ENCODE measurements at regions not wholly inside any gene's neighbourhood (a gene's known extent, or its start where the extent isn't known, plus 50 kb on each side); places are given as distances from the start of the nearest gene placed in this dataset.

DNA sequence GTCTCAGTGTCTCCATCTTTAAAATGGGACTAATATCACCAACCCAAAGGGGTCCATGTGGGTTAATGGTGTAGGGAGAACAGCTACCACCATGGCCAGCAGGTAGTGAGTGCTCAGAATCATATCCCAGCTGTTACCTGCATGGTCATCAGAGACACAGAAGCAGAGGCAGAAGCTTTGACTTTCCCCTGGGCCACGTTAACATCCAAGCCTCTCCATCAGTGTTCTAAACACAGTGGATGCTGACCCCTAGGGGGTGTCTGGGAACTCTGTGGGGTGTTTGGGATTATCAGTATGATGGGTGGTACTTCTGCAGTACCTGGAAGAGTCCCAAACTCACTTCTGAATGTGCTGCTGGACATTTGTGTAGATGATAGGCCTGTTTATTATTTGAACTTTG lies 93.6 kb downstream of the GYPC start:
- no peak overlapping the region for H3K9ac ChIP-seq (ENCODE audit: insufficient read depth, low read length, poor library complexity, severe bottlenecking)
- H3K4me3 Mint-ChIP-seq: no peak overlapping the region
- no peaks in the 10 kb centered on the region for H3K27me3 Mint-ChIP-seq (ENCODE audit: low read depth in 3 of 3)
- H3K36me3 ChIP-seq (replicated peaks in 1 of 2; ENCODE audit: control insufficient read depth in 1 of 2, insufficient read depth in 2 of 2, low read length in 2 of 2): no peaks in the 10 kb centered on the region
- no peak overlapping the region for H3K4me3 ChIP-seq (replicated peaks in 1 of 3; ENCODE audit: low read depth in 2 of 3, low read length in 3 of 3)
- H3K4me1 ChIP-seq (ENCODE audit: control insufficient read depth in 1 of 2, insufficient read depth in 2 of 2, low read length in 2 of 2): no peaks in the 10 kb centered on the region
- H4K20me1 ChIP-seq (ENCODE audit: insufficient read depth, low read length): no peaks in the 10 kb centered on the region
- TF ChIP-seq, protein P1, sequence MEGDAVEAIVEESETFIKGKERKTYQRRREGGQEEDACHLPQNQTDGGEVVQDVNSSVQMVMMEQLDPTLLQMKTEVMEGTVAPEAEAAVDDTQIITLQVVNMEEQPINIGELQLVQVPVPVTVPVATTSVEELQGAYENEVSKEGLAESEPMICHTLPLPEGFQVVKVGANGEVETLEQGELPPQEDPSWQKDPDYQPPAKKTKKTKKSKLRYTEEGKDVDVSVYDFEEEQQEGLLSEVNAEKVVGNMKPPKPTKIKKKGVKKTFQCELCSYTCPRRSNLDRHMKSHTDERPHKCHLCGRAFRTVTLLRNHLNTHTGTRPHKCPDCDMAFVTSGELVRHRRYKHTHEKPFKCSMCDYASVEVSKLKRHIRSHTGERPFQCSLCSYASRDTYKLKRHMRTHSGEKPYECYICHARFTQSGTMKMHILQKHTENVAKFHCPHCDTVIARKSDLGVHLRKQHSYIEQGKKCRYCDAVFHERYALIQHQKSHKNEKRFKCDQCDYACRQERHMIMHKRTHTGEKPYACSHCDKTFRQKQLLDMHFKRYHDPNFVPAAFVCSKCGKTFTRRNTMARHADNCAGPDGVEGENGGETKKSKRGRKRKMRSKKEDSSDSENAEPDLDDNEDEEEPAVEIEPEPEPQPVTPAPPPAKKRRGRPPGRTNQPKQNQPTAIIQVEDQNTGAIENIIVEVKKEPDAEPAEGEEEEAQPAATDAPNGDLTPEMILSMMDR (IDR thresholded peaks at IDR 0.05): no peak
- H3K9me3 ChIP-seq (replicated peaks in 1 of 2; ENCODE audit: control insufficient read depth in 1 of 2, insufficient read depth in 1 of 2, low read length in 2 of 2): no peaks in the 10 kb centered on the region
- H3K9me3 Mint-ChIP-seq: no peaks in the 10 kb centered on the region
- H2AFZ ChIP-seq (ENCODE audit: insufficient read depth, low read depth, low read length, poor library complexity, severe bottlenecking): no peak overlapping the region
- DNase-seq: no peak
- no CpG with 5 or more reads among the region's 1 CpG for WGBS (ENCODE audit: insufficient coverage)
- no peaks in the 10 kb centered on the region for H3K27me3 ChIP-seq (ENCODE audit: control insufficient read depth in 2 of 2, insufficient read depth in 2 of 2, low read length in 2 of 2)
- H3K79me2 ChIP-seq (ENCODE audit: insufficient read depth, low read length): no peaks in the 10 kb centered on the region
- intact Hi-C loops (cut with micrococcal nuclease): no loop called here
- no peak overlapping the region for H3K4me2 ChIP-seq (replicated peaks; ENCODE audit: extremely low read depth, low read length, poor library complexity, severe bottlenecking)
- H3K27ac Mint-ChIP-seq: no peak overlapping the region
- H3K36me3 Mint-ChIP-seq: no peaks in the 10 kb centered on the region
- H3K4me1 Mint-ChIP-seq: no peaks in the 10 kb centered on the region
- H3K27ac ChIP-seq (ENCODE audit: low read depth in 1 of 2, low read length in 2 of 2): no peak overlapping the region

DNA sequence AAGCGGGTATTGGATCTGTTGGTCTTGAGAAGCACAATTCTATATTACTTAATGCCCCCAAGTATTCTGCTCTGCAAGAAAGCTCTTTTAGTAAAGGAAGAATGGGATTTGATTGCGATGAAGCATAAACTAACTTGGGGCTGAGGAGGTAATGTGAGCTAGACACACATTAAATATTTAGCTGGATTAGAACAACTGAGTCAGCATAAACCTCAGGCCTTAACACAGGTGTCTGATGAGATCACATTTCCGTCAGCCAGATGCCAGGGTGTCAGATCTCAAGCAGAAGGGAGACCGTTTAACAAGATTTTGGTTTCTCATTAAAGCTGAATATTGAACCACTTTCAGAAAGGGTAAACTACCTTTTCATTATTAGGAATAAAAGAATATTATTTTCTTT lies 94.5 kb downstream of the GYPC start:
- no peaks in the 10 kb centered on the region for H3K79me2 ChIP-seq (ENCODE audit: insufficient read depth, low read length)
- H3K36me3 ChIP-seq (replicated peaks in 1 of 2; ENCODE audit: control insufficient read depth in 1 of 2, insufficient read depth in 2 of 2, low read length in 2 of 2): no peaks in the 10 kb centered on the region
- WGBS (ENCODE audit: insufficient coverage): 80% methylated on average over 1 of the region's 4 CpGs
- H3K4me1 ChIP-seq (ENCODE audit: control insufficient read depth in 1 of 2, insufficient read depth in 2 of 2, low read length in 2 of 2): no peaks in the 10 kb centered on the region
- H3K27ac Mint-ChIP-seq: peak overlapping the region in 1 of 7 donors; percentile 28
- no peaks in the 10 kb centered on the region for H4K20me1 ChIP-seq (ENCODE audit: insufficient read depth, low read length)
- H3K4me1 Mint-ChIP-seq: no peaks in the 10 kb centered on the region
- no peaks in the 10 kb centered on the region for H3K36me3 Mint-ChIP-seq
- TF ChIP-seq, protein P1 (IDR thresholded peaks at IDR 0.05): no peak
- DNase-seq: no peak
- H3K9me3 Mint-ChIP-seq: no peaks in the 10 kb centered on the region
- H3K4me3 ChIP-seq (replicated peaks in 1 of 3; ENCODE audit: low read depth in 2 of 3, low read length in 3 of 3): no peak overlapping the region
- no peaks in the 10 kb centered on the region for H3K9me3 ChIP-seq (replicated peaks in 1 of 2; ENCODE audit: control insufficient read depth in 1 of 2, insufficient read depth in 1 of 2, low read length in 2 of 2)
- no peak overlapping the region for H3K27ac ChIP-seq (ENCODE audit: low read depth in 1 of 2, low read length in 2 of 2)
- intact Hi-C loops (cut with micrococcal nuclease): no loop called here
- no peaks in the 10 kb centered on the region for H3K27me3 ChIP-seq (ENCODE audit: control insufficient read depth in 2 of 2, insufficient read depth in 2 of 2, low read length in 2 of 2)
- H3K4me3 Mint-ChIP-seq: no peak overlapping the region
- H2AFZ ChIP-seq (ENCODE audit: insufficient read depth, low read depth, low read length, poor library complexity, severe bottlenecking): no peak overlapping the region
- no peaks in the 10 kb centered on the region for H3K27me3 Mint-ChIP-seq (ENCODE audit: low read depth in 3 of 3)
- no peak overlapping the region for H3K4me2 ChIP-seq (replicated peaks; ENCODE audit: extremely low read depth, low read length, poor library complexity, severe bottlenecking)
- H3K9ac ChIP-seq (ENCODE audit: insufficient read depth, low read length, poor library complexity, severe bottlenecking): no peak overlapping the region
